GM21423 (cell line): ENCODE measurements at regions not wholly inside any gene's neighbourhood (a gene's known extent, or its start where the extent isn't known, plus 50 kb on each side); places are given as distances from the start of the nearest gene placed in this dataset.

Experiments used
- ATAC-seq: cut with Tn5 transposase; IDR thresholded peaks from one replicate; pipeline ENCODE4 v1.9.1; 2021; ENCODE audit warnings: mild to moderate bottlenecking, moderate library complexity; ENCODE audit not compliant: unreplicated experiment

DNA sequence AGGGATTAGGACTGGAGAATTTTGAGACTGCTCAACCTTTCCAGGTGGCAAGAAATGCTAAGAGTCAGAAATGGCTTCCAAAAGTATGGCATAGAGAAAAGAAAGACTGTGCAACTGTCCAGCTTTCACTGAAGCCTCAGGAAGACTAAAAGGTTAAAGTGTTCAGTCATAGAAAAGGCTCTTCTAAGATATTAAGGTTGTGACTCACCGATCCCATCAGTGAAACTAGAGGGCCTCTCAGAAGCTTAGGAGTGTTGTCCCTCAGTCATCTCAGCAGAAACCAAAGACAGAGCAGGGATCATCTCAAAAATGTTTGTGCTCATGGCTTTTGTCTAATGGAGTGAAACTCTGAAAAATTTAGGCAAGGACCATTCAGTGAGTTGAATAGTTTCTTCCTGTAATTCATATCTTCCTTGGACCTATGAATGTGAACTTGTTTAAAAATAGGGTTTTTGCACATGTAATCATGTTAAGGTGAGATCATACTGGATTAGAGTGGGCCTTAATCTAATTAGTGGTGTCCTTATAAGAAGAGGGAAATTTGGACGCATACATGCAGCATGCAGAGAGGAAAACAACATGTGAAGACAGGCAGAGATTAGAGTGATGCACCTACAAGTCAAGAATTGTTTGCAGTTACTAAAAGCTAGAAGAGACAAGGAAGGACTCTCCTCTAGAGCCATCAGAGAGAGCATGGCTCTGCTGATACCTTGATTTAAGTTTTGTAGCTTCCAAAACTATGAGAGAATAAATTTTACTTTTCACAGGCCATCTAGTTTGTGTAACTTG is 71.3 kb downstream of the RPE65 start:
- no peak for ATAC-seq

DNA sequence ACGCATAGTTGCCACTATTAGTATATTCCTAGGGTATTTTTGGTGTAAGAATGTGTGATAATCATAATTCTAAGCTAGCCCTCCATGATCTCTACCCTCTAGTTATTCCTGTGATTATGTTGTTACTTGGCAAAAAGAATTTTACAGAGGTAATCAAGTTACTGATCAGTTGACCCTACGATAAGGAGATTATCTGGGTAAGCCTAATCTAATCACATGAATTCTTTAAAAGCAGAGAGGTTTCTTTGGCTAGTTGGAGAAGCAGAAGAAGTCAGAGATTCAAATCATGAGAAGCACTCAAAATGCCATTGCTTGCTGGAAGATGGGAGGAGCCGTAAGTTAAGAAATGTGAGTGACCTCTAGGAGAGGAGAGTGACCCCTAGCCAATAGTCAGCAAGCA is 72.7 kb downstream of the RPE65 start:
- ATAC-seq: no peak

DNA sequence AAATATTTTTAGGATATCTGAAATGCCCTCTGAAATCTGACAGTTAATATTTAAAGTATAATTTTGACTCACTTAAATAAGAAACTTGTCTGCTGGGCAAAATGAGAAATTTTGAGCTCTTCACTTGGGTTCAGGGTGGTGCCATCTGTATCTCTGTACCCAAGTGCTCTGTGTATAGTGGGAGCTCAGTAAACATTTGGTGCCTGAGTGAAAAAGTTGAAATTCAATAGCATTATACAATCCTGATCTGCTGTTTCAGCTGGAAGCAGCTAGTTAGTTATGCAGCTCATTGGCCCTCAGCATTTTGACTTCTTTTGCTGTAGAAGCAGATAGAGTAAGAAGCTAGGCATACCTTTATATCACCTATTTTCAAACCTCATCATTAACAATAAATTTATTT is 73.3 kb downstream of the RPE65 start:
- no peak for ATAC-seq

DNA sequence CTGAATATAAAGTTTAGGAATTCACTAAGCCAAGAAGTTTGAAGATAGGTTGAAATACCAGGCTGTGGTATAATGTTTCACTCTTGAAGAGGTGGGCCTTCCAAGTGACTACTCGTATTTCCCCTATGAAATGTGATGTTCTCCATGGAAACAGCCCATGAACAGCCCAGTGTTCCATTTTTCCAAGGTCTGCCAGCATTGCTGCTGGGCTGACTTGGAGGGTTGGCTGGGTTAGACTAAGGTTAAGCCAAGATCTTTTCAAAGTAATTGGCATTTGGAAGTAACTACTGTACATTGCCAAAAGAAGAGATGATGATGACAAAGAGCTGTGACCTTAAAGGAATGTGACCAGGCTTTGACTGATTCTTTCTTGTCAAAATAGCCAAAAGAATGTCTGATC is 73.8 kb downstream of the RPE65 start:
- ATAC-seq: no peak

DNA sequence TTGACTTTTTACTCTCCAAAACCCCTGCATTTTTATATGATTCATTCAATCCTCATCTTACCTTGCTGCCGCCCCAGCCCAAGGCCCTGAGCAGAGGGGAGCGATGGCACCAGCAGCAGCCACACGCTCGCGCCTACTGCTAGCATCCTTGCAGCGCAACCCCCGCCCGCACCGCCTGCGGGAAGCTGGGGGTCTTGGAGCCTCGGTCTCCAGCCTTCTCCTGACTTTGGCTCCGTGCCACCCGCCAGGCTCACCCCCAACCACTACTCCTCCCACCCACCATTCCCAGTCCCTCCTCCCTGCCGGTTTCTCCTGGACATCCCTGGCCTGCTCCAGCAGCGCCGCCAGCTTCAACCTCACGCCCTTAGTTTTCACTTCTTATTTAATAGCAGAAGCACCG is 76.6 kb downstream of the RPE65 start:
- no peak for ATAC-seq

DNA sequence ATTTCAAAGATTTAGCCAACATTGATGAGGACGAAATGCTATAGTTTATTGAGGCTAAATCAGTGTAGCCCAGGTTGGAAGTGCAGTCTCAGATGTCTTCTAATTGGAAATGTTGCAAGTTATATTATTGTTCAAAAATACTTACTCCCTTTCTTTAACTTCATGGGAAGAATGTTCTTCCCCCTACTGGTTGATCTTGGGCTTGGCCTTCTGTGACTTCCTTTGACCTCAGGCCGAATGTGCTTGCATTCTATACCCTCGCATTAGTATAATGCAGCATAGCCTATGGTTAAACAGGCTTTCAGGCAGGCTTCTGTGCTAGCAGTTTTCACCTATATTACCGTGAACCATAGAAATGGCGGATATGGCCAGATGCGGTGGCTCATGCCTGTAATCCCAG is 77.3 kb downstream of the RPE65 start:
- no peak for ATAC-seq

DNA sequence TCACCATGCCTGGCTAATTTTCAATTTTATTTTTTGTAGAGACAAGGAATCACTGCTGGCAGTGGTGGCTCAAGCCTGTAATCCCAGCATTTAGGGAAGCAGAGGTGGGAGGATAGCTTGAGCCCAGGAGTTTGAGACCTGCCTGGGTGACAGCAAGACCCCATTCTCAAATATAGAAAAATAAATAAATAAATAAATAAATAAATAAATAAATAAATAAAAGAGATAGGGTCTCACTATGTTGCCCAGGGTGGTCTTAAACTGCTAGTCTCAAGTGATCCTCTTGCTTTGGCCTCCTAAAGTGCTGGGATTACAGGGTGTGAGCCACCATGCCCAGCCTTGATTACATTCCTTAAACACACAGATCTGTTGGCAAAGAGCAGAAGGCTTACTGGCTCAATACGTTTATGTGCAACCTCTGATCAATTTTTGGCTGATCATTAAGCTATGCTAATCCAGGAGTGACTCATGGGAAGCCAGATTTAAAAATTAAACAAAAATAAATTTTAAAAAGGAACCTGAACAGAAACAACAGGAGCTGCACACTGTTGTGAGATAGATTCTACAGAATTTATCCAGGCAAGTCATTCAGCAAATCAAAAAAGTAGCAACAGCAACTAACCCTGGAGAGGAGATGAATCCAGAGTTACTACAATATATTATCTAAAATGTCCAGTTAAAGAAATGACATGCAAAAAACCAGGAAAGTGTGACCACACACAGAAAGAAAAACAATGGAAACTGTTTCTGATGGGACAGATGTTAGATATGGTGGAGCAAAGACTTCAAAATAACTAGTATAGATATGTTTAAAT is 79.4 kb downstream of the RPE65 start:
- ATAC-seq: no peak

DNA sequence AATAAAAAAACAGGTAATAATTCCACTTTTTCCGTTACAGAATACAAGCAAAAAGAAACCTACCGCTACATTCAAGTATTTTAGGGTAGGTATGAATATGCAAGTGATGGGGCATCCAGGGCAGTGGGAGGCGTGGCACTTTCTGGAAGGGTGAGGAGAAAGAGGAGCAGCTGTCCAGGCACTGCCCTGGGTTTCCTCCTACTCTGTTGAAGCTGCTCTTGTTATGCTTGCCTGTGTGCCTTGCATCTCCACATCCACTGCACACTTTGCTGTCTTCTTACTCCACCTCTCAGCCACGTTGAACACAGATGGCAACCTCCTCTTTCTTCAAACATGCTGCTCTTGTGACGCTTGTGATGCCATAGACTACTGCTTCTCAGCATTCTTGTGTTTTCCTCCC is 83.2 kb downstream of the RPE65 start:
- no peak for ATAC-seq

DNA sequence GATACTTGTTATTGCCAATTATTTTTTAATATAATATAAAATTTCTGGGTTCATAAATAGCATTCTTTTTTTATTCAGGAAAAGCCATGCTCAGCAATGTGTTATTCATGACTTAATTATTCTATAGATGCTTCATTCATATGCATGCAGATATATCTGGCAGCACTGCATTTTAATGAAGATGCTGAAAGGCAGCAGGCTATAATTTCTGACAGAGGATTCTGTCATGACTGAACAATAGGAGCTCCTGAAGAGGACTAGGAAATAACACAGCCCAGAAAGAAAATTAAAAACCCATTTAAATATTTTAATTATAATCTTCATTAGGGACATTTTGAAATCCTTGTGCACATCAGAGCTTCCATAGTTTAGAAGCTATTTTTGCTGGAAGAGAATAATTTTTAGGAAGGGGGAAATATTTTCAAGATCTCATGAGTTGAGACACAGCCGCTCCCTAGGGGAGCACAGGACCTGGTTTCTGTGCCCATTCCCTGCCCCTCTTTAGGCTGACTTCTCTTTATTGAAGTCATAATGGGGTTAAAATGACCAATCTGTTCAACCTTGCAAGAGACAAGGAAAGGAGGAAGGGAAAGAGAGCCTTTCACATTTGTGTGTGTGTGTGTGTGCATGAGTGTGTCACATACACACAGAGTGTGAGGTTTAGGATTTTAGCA is 83.9 kb downstream of the RPE65 start:
- ATAC-seq: no peak

DNA sequence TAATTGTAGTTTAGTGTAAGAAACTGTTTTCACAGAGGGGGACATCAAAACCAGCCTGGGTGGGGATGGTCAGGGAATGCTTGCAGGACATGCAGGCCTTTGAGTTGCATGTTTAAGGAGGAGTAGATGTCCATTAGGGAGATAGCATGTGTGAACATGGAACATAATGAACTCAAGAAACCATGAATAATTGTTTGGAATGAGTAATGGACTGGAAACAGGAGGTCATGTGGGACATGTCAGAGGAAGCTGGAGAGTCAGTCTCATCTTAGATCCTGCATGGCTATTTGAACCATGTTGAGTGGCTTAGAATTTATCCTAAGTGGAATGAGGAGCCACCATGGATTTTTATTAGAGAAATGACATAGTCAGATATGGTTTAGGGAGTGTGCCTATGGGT is 86.4 kb downstream of the RPE65 start:
- no peak for ATAC-seq

DNA sequence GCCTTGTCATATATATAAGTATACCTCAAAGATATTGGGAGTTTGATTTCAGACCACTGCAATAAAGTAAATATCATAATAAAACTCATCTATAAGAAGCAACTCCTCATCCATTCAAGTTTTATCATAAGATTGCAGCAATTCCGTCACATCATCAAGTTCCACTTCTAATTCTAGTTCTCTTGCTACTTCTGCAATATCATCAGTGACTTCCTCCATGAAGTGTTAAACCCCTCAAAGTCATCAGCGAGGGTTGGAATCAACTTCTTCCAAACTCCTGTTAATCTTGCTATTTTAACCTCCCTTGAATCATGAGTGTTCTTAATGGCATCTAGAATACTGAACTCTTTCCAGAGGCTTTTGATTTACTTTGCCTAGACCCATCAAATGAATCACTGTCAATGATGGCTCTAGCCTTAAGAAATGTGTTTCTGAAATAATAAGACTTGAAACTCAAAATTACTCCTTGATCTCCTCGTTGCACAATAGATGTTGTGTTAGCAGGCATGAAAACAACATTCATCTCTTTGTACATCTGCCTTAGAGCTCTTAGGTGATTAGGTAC is 88.3 kb downstream of the RPE65 start:
- ATAC-seq: no peak

DNA sequence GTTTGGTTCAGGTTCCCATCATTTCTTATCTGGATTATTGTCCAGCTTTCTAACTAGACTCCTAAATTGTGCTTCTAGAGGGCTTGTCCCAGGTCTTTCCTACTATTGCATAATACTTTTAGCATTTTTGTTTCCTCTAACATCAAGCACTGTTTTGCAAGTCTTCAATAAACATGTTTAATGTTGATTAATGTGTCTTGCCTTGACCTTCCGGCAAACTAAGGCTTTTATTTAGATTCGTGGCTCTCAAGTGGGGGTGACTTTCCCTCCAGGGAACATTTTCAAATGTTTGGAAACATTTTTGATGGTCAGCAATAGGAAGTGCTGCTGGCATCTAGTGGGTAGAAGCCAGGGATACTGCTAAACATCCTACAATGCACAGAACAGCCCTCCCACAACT is 90.7 kb downstream of the RPE65 start:
- ATAC-seq: no peak

DNA sequence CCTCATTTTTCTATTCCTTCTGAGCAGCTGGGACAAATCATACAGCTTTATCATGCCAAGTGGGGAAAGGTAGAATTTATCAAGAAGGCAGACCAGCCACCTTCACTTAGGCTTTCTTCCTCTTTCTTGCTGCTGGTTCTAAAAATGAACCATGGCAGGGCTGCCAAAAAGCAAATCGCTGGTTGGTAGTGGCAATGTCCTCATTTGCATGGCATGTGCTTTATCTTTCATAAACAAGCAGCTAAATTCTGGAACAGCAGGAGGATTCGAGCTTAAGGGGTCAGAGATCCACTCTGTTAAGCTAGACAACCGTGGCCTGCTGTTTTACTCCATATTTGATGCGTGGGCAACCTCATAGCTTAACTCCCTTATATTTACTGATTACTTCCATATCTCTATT is 91.3 kb downstream of the RPE65 start:
- no peak for ATAC-seq

DNA sequence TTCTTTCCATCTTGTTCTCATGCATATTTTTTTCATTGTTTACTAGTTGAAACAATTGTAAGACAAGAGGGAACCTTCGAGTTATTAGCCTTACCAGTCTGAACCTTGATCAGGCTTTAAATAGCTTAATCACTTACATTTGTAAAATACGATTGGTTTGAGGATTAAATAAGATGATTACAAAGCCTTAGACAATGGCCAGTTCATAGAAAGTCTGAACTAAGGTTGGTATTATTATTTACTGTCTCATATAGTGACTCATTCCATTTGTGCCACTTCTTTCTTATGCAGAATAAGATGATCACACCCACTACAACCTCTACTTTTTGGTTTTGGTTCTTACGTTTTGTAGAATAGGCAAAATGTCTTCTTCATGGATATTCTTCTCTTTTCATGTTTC is 94.1 kb downstream of the RPE65 start:
- ATAC-seq: no peak

DNA sequence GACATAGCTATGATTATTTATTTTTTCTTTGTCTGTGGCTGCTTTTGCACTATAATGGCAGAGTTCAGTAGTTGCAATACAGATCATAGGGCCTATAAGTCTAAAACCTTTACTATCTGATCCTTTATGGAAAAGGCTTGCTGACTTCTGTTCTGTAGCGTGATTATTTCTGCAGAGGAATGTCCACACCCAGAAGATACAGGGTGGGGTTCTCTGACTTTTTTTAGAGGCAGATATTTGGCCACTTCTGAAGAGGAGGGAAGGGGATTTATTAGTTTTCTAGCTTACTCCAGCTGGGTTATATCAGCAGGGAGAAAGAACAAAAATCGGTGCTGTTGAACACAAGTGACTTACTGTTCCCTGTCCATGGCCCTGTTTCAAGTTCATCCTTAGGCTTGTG is 97.6 kb downstream of the RPE65 start:
- ATAC-seq: no peak

DNA sequence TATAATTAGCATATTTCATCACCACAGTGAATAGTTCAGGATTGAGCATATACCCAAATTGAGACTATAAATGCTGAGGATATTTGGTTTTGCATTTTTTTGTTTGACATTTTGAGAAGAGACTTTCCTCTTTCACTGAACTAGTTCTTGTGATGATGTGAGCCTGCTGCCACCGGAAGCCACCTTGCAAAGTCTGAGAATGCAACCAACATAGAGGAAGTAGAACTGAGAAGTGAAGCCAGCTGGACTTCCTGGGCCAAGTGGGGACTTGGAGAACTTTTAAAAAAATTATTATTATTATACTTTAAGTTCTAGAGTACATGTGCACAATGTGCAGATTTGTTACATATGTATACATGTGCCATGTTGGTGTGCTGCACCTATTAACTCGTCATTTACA is 102.3 kb downstream of the RPE65 start:
- peak; percentile 97 for ATAC-seq

DNA sequence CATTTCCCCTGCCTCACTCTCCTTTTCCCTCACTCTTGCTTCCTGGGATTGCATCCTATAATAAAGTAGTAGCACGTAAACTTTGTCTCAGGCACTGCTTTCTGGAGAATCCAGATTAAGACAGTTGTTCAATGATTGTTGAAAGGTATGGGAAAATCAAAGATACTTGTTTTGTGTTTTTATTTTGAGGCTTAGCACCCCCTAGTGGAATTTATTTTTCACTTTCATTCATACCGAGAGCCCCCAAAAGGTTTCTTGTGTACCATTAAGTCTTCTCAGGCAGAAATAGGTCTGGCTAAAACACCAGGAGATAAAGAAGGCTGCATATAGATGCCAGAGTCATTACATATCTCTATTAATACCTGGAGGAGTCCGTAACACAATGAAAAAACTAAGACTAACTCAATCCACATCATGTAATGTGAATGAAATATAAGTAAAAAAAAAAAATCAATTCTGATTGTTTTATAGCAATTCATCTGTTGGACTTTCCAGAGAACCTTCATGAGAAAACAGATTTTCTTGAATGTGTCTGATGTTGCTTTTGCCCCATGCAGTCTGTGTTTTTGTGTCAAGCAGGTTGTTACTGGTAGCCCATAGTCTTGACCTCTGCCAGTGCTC is 103.5 kb downstream of the RPE65 start:
- no peak for ATAC-seq

DNA sequence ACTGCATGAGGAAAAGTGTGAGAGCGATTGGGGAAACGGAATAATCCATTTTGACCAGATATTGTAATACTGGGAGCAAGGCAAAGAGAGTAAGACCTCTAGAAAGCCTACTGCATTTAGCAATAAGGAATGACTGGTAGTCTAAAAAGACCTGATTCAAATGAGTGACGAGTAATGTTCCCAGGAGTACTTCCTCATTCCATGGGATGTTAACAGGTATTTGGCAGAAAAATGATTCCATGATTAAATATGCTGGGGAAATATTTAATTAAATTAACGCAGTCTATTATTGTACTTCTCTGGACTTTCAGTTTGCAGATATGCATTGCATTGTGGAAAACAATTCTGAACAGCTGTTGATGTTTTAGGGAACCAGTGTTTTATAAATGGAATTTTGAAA is 105.5 kb downstream of the RPE65 start:
- ATAC-seq: no peak

DNA sequence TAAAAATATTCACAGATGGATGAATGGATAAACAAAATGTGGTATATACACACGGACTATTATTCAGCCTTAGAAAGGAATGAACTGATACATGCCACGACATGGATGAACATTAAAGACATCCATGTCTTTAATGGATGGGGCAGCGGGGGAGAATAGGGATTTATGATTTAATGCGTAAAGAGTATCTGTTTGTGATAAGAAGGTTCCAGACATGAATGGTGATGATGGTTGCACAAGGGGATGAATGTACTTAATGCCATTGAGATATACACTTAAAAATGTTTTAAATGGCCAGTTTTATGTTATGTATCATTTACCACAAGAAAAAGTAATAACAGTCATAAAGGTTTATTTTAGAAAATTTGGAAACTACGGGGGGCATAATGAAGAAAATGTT is 108.6 kb upstream of the WLS start:
- ATAC-seq: no peak

DNA sequence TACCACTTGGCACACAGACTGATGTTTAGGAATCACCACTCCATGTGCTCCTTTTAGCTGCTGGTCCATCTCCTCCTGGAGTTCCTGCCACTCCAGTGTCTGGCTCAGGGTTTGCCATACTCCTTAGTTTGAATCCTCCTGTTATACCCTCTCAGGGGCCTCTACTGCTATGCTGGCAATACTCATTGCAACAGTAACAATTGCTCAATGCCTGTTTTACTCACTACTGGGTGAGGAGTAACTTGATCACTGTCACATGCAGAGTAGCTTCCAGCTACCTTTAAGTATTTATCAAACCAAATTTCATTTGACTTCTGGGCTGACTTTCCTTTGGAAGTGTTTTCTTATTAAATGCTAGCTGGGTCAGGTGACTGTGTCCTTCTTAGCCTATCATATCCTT is 107.2 kb upstream of the WLS start:
- ATAC-seq: no peak

DNA sequence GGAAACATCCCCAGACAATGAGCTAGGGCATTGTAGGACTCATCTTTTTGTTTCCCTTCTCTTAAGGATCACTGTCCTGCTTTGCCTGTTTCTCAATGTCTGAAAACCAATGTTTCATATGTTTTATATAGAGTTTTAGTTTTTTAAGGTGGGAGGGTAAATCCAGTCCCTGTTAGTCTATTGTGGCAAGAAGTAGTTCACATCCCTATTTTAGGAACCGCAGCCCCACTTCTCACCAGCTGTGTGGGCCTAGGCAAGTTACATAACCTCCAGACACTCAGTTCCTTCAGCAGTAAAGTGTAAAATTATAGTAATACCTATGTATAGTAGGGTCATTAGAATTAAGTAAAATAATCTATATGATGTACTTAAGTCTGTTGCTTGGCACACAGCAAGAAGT is 105.8 kb upstream of the WLS start:
- no peak for ATAC-seq
